Endothelial cell of umbilical vein (primary cell): ENCODE measurements at regions not wholly inside any gene's neighbourhood (a gene's known extent, or its start where the extent isn't known, plus 50 kb on each side); places are given as distances from the start of the nearest gene placed in this dataset.

Experiments used
- BruUV-seq: library from RNA; stranded (reverse); fragments of 400-500 nt; replicated peaks from 2 replicates; lab custom pipeline; 2021; lab: Mats Ljungman, UMichigan
- CTCF ChIA-PET: fragments of 300-600, 350-600 bp; sonication (Branson Sonifier 250); formaldehyde crosslinking; loops from one replicate; lab custom pipeline; 2021; ENCODE audit warnings: antibody characterized with exemption, inconsistent platforms; lab: Charles Lee
- POLR2A ChIA-PET: fragments of 300-600, 350-600 bp; sonication (Branson Sonifier 250); formaldehyde crosslinking; loops from one replicate; lab custom pipeline; 2021; ENCODE audit warnings: antibody characterized with exemption, inconsistent platforms; lab: Charles Lee
- DNase-seq: peaks from one replicate; pipeline ENCODE4 v3.0.0-alpha.2; 2011; ENCODE audit warnings: low read depth, low spot score
- FAIRE-seq: peaks from 2 replicates; lab custom pipeline; 2011; peaks lifted over from hg19 to GRCh38; lab: Jason Lieb, UNC
- H2AFZ ChIP-seq: 2 replicates; pipeline ENCODE4 v1.6.0; 2012; ENCODE audit warnings: low read depth, low read length, control low read depth, inconsistent platforms
- H3K27ac ChIP-seq: 2 replicates; pipeline ENCODE4 v1.5.1; 2011; ENCODE audit warnings: low read depth, mild to moderate bottlenecking, control low read depth, low read length, moderate library complexity; ENCODE audit not compliant: insufficient read depth
- H3K27me3 ChIP-seq, 2 experiments: 2 replicates each; pipeline versions ENCODE4 v1.6.0 to v1.6.1; 2011; ENCODE audit warnings: low read length in 2 of 2, mixed read lengths in 1 of 2; ENCODE audit not compliant: control insufficient read depth in 2 of 2, insufficient read depth in 2 of 2
- H3K36me3 ChIP-seq, 2 experiments: 2 replicates in 1 of 2; 3 replicates in 1 of 2; pipeline ENCODE4 v1.5.1; 2011; ENCODE audit warnings: low read length in 2 of 2, mild to moderate bottlenecking in 1 of 2, moderate library complexity in 1 of 2; ENCODE audit not compliant: control insufficient read depth in 2 of 2, insufficient read depth in 2 of 2; ENCODE audit errors: extremely low read depth in 1 of 2
- H3K4me1 ChIP-seq: 3 replicates; pipeline ENCODE4 v1.5.1; 2011; ENCODE audit warnings: mild to moderate bottlenecking, low read length; ENCODE audit not compliant: control insufficient read depth, insufficient read depth; ENCODE audit errors: extremely low read depth
- H3K4me2 ChIP-seq: 2 replicates; pipeline ENCODE4 v1.6.1; 2011; ENCODE audit warnings: low read length, control low read depth, mixed read lengths; ENCODE audit not compliant: insufficient read depth
- H3K4me3 ChIP-seq, 3 experiments: fragments of 200-600 bp in 1 of 3; sonication (generic), shearing (Covaris generic) in 1 of 3; replicated peaks in 1 of 3; 2 replicates each; pipeline ENCODE4 v1.5.1; 2011 to 2016; ENCODE audit warnings: control low read depth in 3 of 3, low read length in 3 of 3, mild to moderate bottlenecking in 2 of 3, inconsistent platforms in 1 of 3, low read depth in 1 of 3, moderate library complexity in 1 of 3; ENCODE audit not compliant: insufficient read depth in 1 of 3
- H3K79me2 ChIP-seq: 2 replicates; pipeline ENCODE4 v1.6.0; 2012; ENCODE audit warnings: low read length, inconsistent platforms; ENCODE audit not compliant: control insufficient read depth, insufficient read depth
- H3K9ac ChIP-seq: replicated peaks from 2 replicates; pipeline ENCODE3; 2011; ENCODE audit warnings: low read length, control low read depth; ENCODE audit not compliant: insufficient read depth; ENCODE audit errors: extremely low read depth
- H3K9me1 ChIP-seq: replicated peaks from 3 replicates; pipeline ENCODE4 v1.6.0; 2011; ENCODE audit warnings: mild to moderate bottlenecking, low read length; ENCODE audit not compliant: control insufficient read depth, insufficient read depth; ENCODE audit errors: extremely low read depth
- H3K9me3 ChIP-seq: replicated peaks from 2 replicates; pipeline ENCODE4 v1.5.1; 2012; ENCODE audit warnings: low read length, inconsistent platforms; ENCODE audit not compliant: control insufficient read depth, insufficient read depth
- H4K20me1 ChIP-seq: replicated peaks from 2 replicates; pipeline ENCODE3; 2011; ENCODE audit warnings: mild to moderate bottlenecking, low read length; ENCODE audit not compliant: control insufficient read depth, insufficient read depth; ENCODE audit errors: extremely low read depth
- EZH2 ChIP-seq: IDR thresholded peaks from 2 replicates; pipeline ENCODE4 v1.6.1; 2012; ENCODE audit warnings: borderline replicate concordance, low read depth, mild to moderate bottlenecking, moderate library complexity, low read length, inconsistent platforms; ENCODE audit not compliant: severe bottlenecking
- FOS ChIP-seq: IDR thresholded peaks from 2 replicates; pipeline ENCODE4 v1.6.1; 2011; ENCODE audit warnings: mild to moderate bottlenecking, low read length, moderate library complexity, borderline replicate concordance; ENCODE audit not compliant: insufficient read depth
- GATA2 ChIP-seq: IDR thresholded peaks from 2 replicates; pipeline ENCODE4 v1.7.0; 2011; ENCODE audit warnings: low read depth, mild to moderate bottlenecking, moderate library complexity, mixed read lengths, low read length; ENCODE audit not compliant: insufficient read length, insufficient read depth
- JUN ChIP-seq: IDR thresholded peaks from 2 replicates; pipeline ENCODE4 v1.6.1; 2011; ENCODE audit warnings: borderline replicate concordance, low read depth; ENCODE audit not compliant: insufficient read length, insufficient read depth
- MAX ChIP-seq: IDR thresholded peaks from 2 replicates; pipeline ENCODE4 v1.6.1; 2011; ENCODE audit not compliant: insufficient read depth, insufficient read length
- MYC ChIP-seq: IDR thresholded peaks from one replicate; pipeline ENCODE4 v1.6.1; 2011; ENCODE audit warnings: mild to moderate bottlenecking, low read depth, low read length
- POLR2A ChIP-seq: IDR thresholded peaks from 2 replicates; pipeline ENCODE4 v1.6.1; 2012; ENCODE audit warnings: low read depth, mild to moderate bottlenecking, control low read depth, low read length
- POLR2AphosphoS5 ChIP-seq: IDR thresholded peaks from 2 replicates; pipeline ENCODE4 v1.6.1; 2012; ENCODE audit warnings: low read depth, mild to moderate bottlenecking, control low read depth, low read length, moderate library complexity; ENCODE audit not compliant: insufficient read depth
- dilution Hi-C: fragments of 300-500 bp; cut with MboI; formaldehyde crosslinking; loops from one replicate; pipeline ENCODE4 v1.15.0; 2019; ENCODE audit warnings: low sequenced_read_pairs; ENCODE audit not compliant: extremely low pct_ligation_motif_present
- intact Hi-C: fragments of 100-400 bp; cut with micrococcal nuclease; formaldehyde crosslinking; loops from one replicate; pipeline ENCODE4 v1.10.0; 2022
- TF ChIP-seq, protein P1 (sequence below), 2 donors: IDR thresholded peaks; 1 replicate in 1 of 2; 2 replicates in 1 of 2; pipeline ENCODE4 v1.5.1; 2011; ENCODE audit warnings: low read length in 2 of 2, mild to moderate bottlenecking in 2 of 2, moderate library complexity in 2 of 2, control low read depth in 1 of 2, inconsistent platforms in 1 of 2, low read depth in 1 of 2; ENCODE audit not compliant: insufficient read depth in 1 of 2; ENCODE audit errors: extremely low read depth in 1 of 2

DNA sequence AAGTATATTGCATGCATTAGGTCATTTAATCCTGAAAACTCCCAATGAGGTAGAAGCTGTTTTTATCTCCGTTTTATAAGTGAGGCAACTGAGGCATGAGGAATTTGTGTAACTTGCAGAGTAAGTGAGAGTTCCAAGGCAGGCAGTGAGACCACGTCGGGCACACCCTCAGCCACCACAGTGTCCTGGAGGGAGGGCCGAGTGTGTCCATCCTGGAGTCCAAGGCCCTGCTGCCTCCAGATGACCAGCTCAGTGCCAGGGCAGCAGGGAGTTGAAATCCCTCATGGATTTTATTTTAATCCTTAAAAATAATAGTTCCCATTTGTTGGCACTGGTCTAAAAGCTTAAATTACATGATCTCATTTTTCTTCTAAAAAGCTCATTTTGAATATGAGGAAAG lies 104.6 kb upstream of the SMIM23 start:
- H3K9ac ChIP-seq: no peak overlapping the region
- H4K20me1 ChIP-seq: no peaks in the 10 kb centered on the region
- CTCF ChIA-PET: interaction anchor here (1.0 to 3.3 kb wide), 9 partner anchors 9 to 262 kb away, joined by 3 to 18 read pairs (median 4); partner anchors contain the start of gene FGF18
- H3K36me3 ChIP-seq: no peaks in the 10 kb centered on the region
- H3K27me3 ChIP-seq: no peaks in the 10 kb centered on the region
- no peaks in the 10 kb centered on the region for H3K9me1 ChIP-seq
- H3K4me2 ChIP-seq: no peak overlapping the region
- no TSS peak for BruUV-seq
- no peak overlapping the region for H3K27ac ChIP-seq
- TF ChIP-seq GATA2 (no peak), FOS (no peak), POLR2AphosphoS5 (no peak), POLR2A (no peak), EZH2 (no peak), MAX (no peak), JUN (no peak), MYC (no peak)
- TF ChIP-seq, protein P1, sequence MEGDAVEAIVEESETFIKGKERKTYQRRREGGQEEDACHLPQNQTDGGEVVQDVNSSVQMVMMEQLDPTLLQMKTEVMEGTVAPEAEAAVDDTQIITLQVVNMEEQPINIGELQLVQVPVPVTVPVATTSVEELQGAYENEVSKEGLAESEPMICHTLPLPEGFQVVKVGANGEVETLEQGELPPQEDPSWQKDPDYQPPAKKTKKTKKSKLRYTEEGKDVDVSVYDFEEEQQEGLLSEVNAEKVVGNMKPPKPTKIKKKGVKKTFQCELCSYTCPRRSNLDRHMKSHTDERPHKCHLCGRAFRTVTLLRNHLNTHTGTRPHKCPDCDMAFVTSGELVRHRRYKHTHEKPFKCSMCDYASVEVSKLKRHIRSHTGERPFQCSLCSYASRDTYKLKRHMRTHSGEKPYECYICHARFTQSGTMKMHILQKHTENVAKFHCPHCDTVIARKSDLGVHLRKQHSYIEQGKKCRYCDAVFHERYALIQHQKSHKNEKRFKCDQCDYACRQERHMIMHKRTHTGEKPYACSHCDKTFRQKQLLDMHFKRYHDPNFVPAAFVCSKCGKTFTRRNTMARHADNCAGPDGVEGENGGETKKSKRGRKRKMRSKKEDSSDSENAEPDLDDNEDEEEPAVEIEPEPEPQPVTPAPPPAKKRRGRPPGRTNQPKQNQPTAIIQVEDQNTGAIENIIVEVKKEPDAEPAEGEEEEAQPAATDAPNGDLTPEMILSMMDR (IDR thresholded peaks at IDR 0.05; ENCODE audit: extremely low read depth in 1 of 2, insufficient read depth in 1 of 2, low read depth in 1 of 2, low read length in 2 of 2): no peak
- H2AFZ ChIP-seq: no peak overlapping the region
- no peak for DNase-seq
- H3K4me1 ChIP-seq: peaks cover 8% of the 10 kb centered on the region
- no peaks in the 10 kb centered on the region for H3K79me2 ChIP-seq
- dilution Hi-C loops (no loop called here), intact Hi-C loops (loop anchor here (1.0 kb wide), 1 partner anchor 10 kb away; no protein-coding TSS in a partner anchor)
- no peak for FAIRE-seq
- H3K4me3 ChIP-seq: no peak overlapping the region
- POLR2A ChIA-PET: no interaction called here
- no peaks in the 10 kb centered on the region for H3K9me3 ChIP-seq
